SK-N-SH (cell line): ENCODE measurements at regions not wholly inside any gene's neighbourhood (a gene's known extent, or its start where the extent isn't known, plus 50 kb on each side); places are given as distances from the start of the nearest gene placed in this dataset.

ENCODE experiments used
- CTCF ChIA-PET: fragments of 300-600, 350-600 bp; formaldehyde crosslinking; extraction: SDS; loops from one replicate; lab custom pipeline; 2021; lab: Yijun Ruan, JAX
- POLR2A ChIA-PET: fragments of 350-600 bp; sonication (Branson Sonifier 250); formaldehyde crosslinking; extraction: SDS; loops from one replicate; lab custom pipeline; 2020; ENCODE audit warnings: antibody characterized with exemption, inconsistent platforms; lab: Yijun Ruan, JAX
- DNase-seq: peaks from one replicate; pipeline ENCODE4 v3.0.0; 2012
- H2AFZ ChIP-seq: fragments of 200-600 bp; sonication (generic); 2 replicates; pipeline ENCODE4 v1.8.1; 2016; ENCODE audit warnings: antibody characterized with exemption, mild to moderate bottlenecking, low read depth
- H3F3A ChIP-seq: fragments of 200-600 bp; sonication (generic); replicated peaks from 2 replicates; pipeline ENCODE3; 2016; ENCODE audit warnings: antibody characterized with exemption, mild to moderate bottlenecking; ENCODE audit not compliant: insufficient read depth
- H3K27ac ChIP-seq, 2 experiments: fragments of 200-500 bp in 1 of 2; fragments of 200-600 bp in 1 of 2; sonication (Bioruptor generic) in 1 of 2; sonication (generic), shearing (Covaris generic) in 1 of 2; 2 replicates each; pipeline versions ENCODE4 v1.5.1 to v1.6.1; 2014 to 2016; ENCODE audit warnings: low read depth in 2 of 2, inconsistent platforms in 1 of 2, low read length in 1 of 2, mild to moderate bottlenecking in 1 of 2, mixed read lengths in 1 of 2
- H3K27me3 ChIP-seq: fragments of 200-600 bp; sonication (generic), shearing (Covaris generic); 2 replicates; pipeline ENCODE4 v1.6.1; 2016; ENCODE audit warnings: mixed run types; ENCODE audit not compliant: insufficient read depth
- H3K36me3 ChIP-seq, 2 experiments: fragments of 200-500 bp in 1 of 2; fragments of 200-600 bp in 1 of 2; sonication (Bioruptor generic) in 1 of 2; sonication (generic) in 1 of 2; replicated peaks in 1 of 2; 2 replicates each; pipeline versions ENCODE3 to v1.5.1; 2014 to 2016; ENCODE audit warnings: low read length in 1 of 2, mild to moderate bottlenecking in 1 of 2; ENCODE audit not compliant: insufficient read depth in 2 of 2, control insufficient read depth in 1 of 2
- H3K4me1 ChIP-seq, 2 experiments: fragments of 200-500 bp in 1 of 2; fragments of 200-600 bp in 1 of 2; sonication (Bioruptor generic) in 1 of 2; sonication (generic), shearing (Covaris generic) in 1 of 2; 2 replicates each; pipeline versions ENCODE4 v1.5.1 to v1.6.1; 2014 to 2016; ENCODE audit warnings: low read depth in 1 of 2, low read length in 1 of 2, mixed run types in 1 of 2; ENCODE audit not compliant: insufficient read depth in 2 of 2, control insufficient read depth in 1 of 2
- H3K4me2 ChIP-seq: fragments of 200-600 bp; sonication (generic), shearing (Covaris generic); 2 replicates; pipeline ENCODE4 v1.6.1; 2017; ENCODE audit warnings: mixed run types
- H3K4me3 ChIP-seq, 2 experiments: fragments of 200-500 bp in 1 of 2; fragments of 200-600 bp in 1 of 2; sonication (Bioruptor generic) in 1 of 2; sonication (generic), shearing (Covaris generic) in 1 of 2; 2 replicates each; pipeline versions ENCODE4 v1.5.1 to v1.8.1; 2014 to 2016; ENCODE audit warnings: low read depth in 2 of 2, inconsistent platforms in 1 of 2, low read length in 1 of 2, mild to moderate bottlenecking in 1 of 2, mixed read lengths in 1 of 2, moderate library complexity in 1 of 2
- H3K79me2 ChIP-seq: fragments of 200-600 bp; sonication (generic); 2 replicates; pipeline ENCODE4 v1.8.1; 2017; ENCODE audit warnings: mild to moderate bottlenecking; ENCODE audit not compliant: insufficient read depth
- H3K9ac ChIP-seq: fragments of 200-600 bp; sonication (generic); 2 replicates; pipeline ENCODE4 v1.6.1; 2017; ENCODE audit warnings: mixed run types
- H3K9me2 ChIP-seq: fragments of 200-600 bp; sonication (generic); 2 replicates; pipeline ENCODE4 v1.6.1; 2017; ENCODE audit warnings: mixed run types
- H3K9me3 ChIP-seq: fragments of 200-600 bp; sonication (generic); 2 replicates; pipeline ENCODE4 v1.6.1; 2017; ENCODE audit warnings: mixed run types, mild to moderate bottlenecking, moderate library complexity
- H4K20me1 ChIP-seq: fragments of 200-600 bp; sonication (generic); 2 replicates; pipeline ENCODE4 v1.6.1; 2017; ENCODE audit warnings: mild to moderate bottlenecking, mixed run types; ENCODE audit not compliant: insufficient read depth
- CHD2 ChIP-seq: fragments of 150-350 bp; IDR thresholded peaks from 2 replicates; pipeline ENCODE4 v1.6.1; 2018; ENCODE audit warnings: low read length; ENCODE audit not compliant: partially characterized antibody
- CTCF ChIP-seq: fragments of 200-600 bp; sonication (generic); IDR thresholded peaks from 2 replicates; pipeline ENCODE4 v1.6.1; 2017; ENCODE audit warnings: antibody characterized with exemption, mild to moderate bottlenecking, moderate library complexity
- ELF1 ChIP-seq: IDR thresholded peaks from 2 replicates; pipeline ENCODE4 v1.4.0; 2012
- EP300 ChIP-seq, 2 experiments: IDR thresholded peaks; 2 replicates each; pipeline versions ENCODE4 v1.4.0 to v1.6.1; 2012; ENCODE audit warnings: borderline replicate concordance in 1 of 2, low read depth in 1 of 2, low read length in 1 of 2
- EZH2phosphoT487 ChIP-seq: fragments of 200-600 bp; sonication (generic); IDR thresholded peaks from 2 replicates; pipeline ENCODE4 v1.6.1; 2017; ENCODE audit warnings: low read depth, mixed run types, mild to moderate bottlenecking, antibody characterized with exemption, moderate library complexity, borderline replicate concordance
- FOSL2 ChIP-seq: IDR thresholded peaks from 2 replicates; pipeline ENCODE4 v1.4.0; 2012; ENCODE audit warnings: low read depth, mild to moderate bottlenecking, moderate library complexity, borderline replicate concordance
- FOXJ3 ChIP-seq: sonication (generic); formaldehyde crosslinking; IDR thresholded peaks from 2 replicates; pipeline ENCODE4 v1.5.1; 2020; ENCODE audit warnings: mild to moderate bottlenecking, missing genetic modification reagents
- FOXM1 ChIP-seq: IDR thresholded peaks from 2 replicates; pipeline ENCODE4 v1.4.0; 2012; ENCODE audit warnings: low read depth, mild to moderate bottlenecking
- GABPA ChIP-seq: IDR thresholded peaks from 2 replicates; pipeline ENCODE4 v1.4.0; 2012; ENCODE audit warnings: low read depth, mild to moderate bottlenecking
- MXI1 ChIP-seq: IDR thresholded peaks from 2 replicates; pipeline ENCODE4 v1.6.1; 2012; ENCODE audit warnings: mild to moderate bottlenecking, low read depth, low read length, improper control_type of control experiment
- POLR2AphosphoS5 ChIP-seq: IDR thresholded peaks from 2 replicates; pipeline ENCODE4 v1.6.1; 2012; ENCODE audit warnings: low read depth, low read length
- RAD21 ChIP-seq: IDR thresholded peaks from 2 replicates; pipeline ENCODE4 v1.6.1; 2012; ENCODE audit warnings: mild to moderate bottlenecking, low read length
- RFX5 ChIP-seq: IDR thresholded peaks from 2 replicates; pipeline ENCODE4 v1.6.1; 2012; ENCODE audit warnings: mild to moderate bottlenecking, improper control_type of control experiment, low read length
- RXRA ChIP-seq: IDR thresholded peaks from 2 replicates; pipeline ENCODE4 v1.4.0; 2012; ENCODE audit warnings: low read depth, mild to moderate bottlenecking, borderline replicate concordance
- SIN3A ChIP-seq: IDR thresholded peaks from 2 replicates; pipeline ENCODE4 v1.6.1; 2012; ENCODE audit warnings: low read depth, mild to moderate bottlenecking, low read length, moderate library complexity, borderline replicate concordance
- SMC3 ChIP-seq: IDR thresholded peaks from 2 replicates; pipeline ENCODE4 v1.6.1; 2012; ENCODE audit warnings: low read depth, low read length, improper control_type of control experiment
- TAF1 ChIP-seq: IDR thresholded peaks from 2 replicates; pipeline ENCODE4 v1.6.1; 2012; ENCODE audit warnings: low read depth, mild to moderate bottlenecking, low read length, moderate library complexity, borderline replicate concordance
- TEAD4 ChIP-seq: IDR thresholded peaks from 2 replicates; pipeline ENCODE4 v1.4.0; 2012; ENCODE audit warnings: mild to moderate bottlenecking, borderline replicate concordance; ENCODE audit not compliant: insufficient read depth
- YY1 ChIP-seq: IDR thresholded peaks from 2 replicates; pipeline ENCODE4 v1.4.0; 2012; ENCODE audit warnings: low read depth, mild to moderate bottlenecking
- ZBTB33 ChIP-seq: IDR thresholded peaks from 2 replicates; pipeline ENCODE4 v1.4.0; 2012; ENCODE audit warnings: low read depth, borderline replicate concordance
- WGBS: methylation state at CpG from one replicate; pipeline ENCODE4 v1.1.6; 2017; ENCODE audit warnings: low lambda C conversion rate; 5-methylcytosine and 5-hydroxymethylcytosine counted together
- TF ChIP-seq, protein P1 (sequence below): IDR thresholded peaks from 2 replicates; pipeline ENCODE4; 2012
- TF ChIP-seq, protein P2 (sequence below): fragments of 150-350 bp; IDR thresholded peaks from 2 replicates; pipeline ENCODE4 v1.6.1; 2017; ENCODE audit warnings: antibody characterized with exemption, low read length, low read depth, borderline replicate concordance

GRCh38 chr7:90092506-90092905 lies 61.8 kb upstream of the STEAP1 start:
- no peak overlapping the region for H3K4me2 ChIP-seq
- TF ChIP-seq YY1 (no peak), MXI1 (no peak), FOXM1 (no peak), CHD2 (no peak), EZH2phosphoT487 (no peak), RAD21 (no peak), RXRA (no peak), EP300 (IDR thresholded peaks at IDR 0.05; ENCODE audit: borderline replicate concordance in 1 of 2, low read depth in 1 of 2, low read length in 1 of 2) (no peak), SIN3A (no peak), ZBTB33 (no peak), FOSL2 (no peak), RFX5 (no peak)
- TF ChIP-seq, protein P1, sequence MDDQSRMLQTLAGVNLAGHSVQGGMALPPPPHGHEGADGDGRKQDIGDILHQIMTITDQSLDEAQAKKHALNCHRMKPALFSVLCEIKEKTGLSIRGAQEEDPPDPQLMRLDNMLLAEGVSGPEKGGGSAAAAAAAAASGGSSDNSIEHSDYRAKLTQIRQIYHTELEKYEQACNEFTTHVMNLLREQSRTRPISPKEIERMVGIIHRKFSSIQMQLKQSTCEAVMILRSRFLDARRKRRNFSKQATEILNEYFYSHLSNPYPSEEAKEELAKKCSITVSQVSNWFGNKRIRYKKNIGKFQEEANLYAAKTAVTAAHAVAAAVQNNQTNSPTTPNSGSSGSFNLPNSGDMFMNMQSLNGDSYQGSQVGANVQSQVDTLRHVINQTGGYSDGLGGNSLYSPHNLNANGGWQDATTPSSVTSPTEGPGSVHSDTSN, result no peak
- TF ChIP-seq, protein P2, sequence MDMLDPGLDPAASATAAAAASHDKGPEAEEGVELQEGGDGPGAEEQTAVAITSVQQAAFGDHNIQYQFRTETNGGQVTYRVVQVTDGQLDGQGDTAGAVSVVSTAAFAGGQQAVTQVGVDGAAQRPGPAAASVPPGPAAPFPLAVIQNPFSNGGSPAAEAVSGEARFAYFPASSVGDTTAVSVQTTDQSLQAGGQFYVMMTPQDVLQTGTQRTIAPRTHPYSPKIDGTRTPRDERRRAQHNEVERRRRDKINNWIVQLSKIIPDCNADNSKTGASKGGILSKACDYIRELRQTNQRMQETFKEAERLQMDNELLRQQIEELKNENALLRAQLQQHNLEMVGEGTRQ, result no peak
- peaks cover 8% of the 10 kb centered on the region; the same call in 1 of the 2 replicates for H3K27me3 ChIP-seq
- H3K4me1 ChIP-seq, result no peaks in the 10 kb centered on the region
- H3F3A ChIP-seq, result no peaks in the 10 kb centered on the region
- ChIA-PET POLR2A (no interaction called here), CTCF (no interaction called here)
- H4K20me1 ChIP-seq, result no peaks in the 10 kb centered on the region; the same call in 1 of the 2 replicates
- no peak overlapping the region for H3K9ac ChIP-seq
- H3K9me3 ChIP-seq, result 0 out of 2 replicates have a peak, but pooled peaks cover 4% of the 10 kb centered on the region
- H3K79me2 ChIP-seq, result no peaks in the 10 kb centered on the region
- H3K27ac ChIP-seq, result no peak overlapping the region
- no peak overlapping the region for H3K4me3 ChIP-seq
- no peaks in the 10 kb centered on the region for H3K36me3 ChIP-seq
- H3K9me2 ChIP-seq, result no peaks in the 10 kb centered on the region
- no peak overlapping the region for H2AFZ ChIP-seq
- no peak for DNase-seq

GRCh38 chr7:90094030-90094429 lies 60.2 kb upstream of the STEAP1 start:
- Histone ChIP-seq H3K9me3 (peaks cover 4% of the 10 kb centered on the region; the same call in 1 of the 2 replicates), H3K27ac (no peak overlapping the region), H3K27me3 (peaks cover 7% of the 10 kb centered on the region; the same call in 1 of the 2 replicates), H3K4me1 (no peaks in the 10 kb centered on the region), H4K20me1 (no peaks in the 10 kb centered on the region; the same call in 1 of the 2 replicates), H3K36me3 (no peaks in the 10 kb centered on the region), H3F3A (no peaks in the 10 kb centered on the region), H2AFZ (no peak overlapping the region), H3K4me3 (no peak overlapping the region), H3K9ac (no peak overlapping the region), H3K79me2 (no peaks in the 10 kb centered on the region), H3K9me2 (no peaks in the 10 kb centered on the region), H3K4me2 (no peak overlapping the region)
- ChIA-PET CTCF (no interaction called here), POLR2A (no interaction called here)
- 3% methylated on average over 2 of the region's 2 CpGs for WGBS
- no peak for DNase-seq
- TF ChIP-seq TAF1, result no peak
- TF ChIP-seq GABPA, result no peak
- TF ChIP-seq SMC3, result no peak
- TF ChIP-seq CTCF, result no peak
- TF ChIP-seq EZH2phosphoT487, result no peak
- TF ChIP-seq TEAD4, result no peak
- no peak for TF ChIP-seq RAD21
- no peak for TF ChIP-seq FOXJ3 (CRISPR knock-in tag)
- no peak for TF ChIP-seq ELF1
- TF ChIP-seq SIN3A, result no peak
- no peak for TF ChIP-seq CHD2
- TF ChIP-seq YY1, result no peak
- no peak for TF ChIP-seq POLR2AphosphoS5
- TF ChIP-seq RFX5, result no peak
